Natural killer cell (primary cell): ENCODE measurements at regions not wholly inside any gene's neighbourhood (a gene's known extent, or its start where the extent isn't known, plus 50 kb on each side); places are given as distances from the start of the nearest gene placed in this dataset.

ENCODE experiments used
- ATAC-seq, 3 donors: fragments of 150-1000 bp in 2 of 3; fragments of 200-7000 bp in 1 of 3; cut with Tn5 transposase; 1 replicate in 1 of 3; 2 replicates in 2 of 3; pipeline ENCODE4 v1.10.0; 2021; ENCODE audit warnings: mild to moderate bottlenecking in 2 of 3, moderate library complexity in 2 of 3
- DNase-seq, 2 donors: peaks; one replicate each; pipeline versions ENCODE4 v3.0.0 to v3.0.0-alpha.2; 2013 to 2021; ENCODE audit warnings: mixed read lengths in 1 of 2
- H3K27ac ChIP-seq: one replicate; pipeline ENCODE4 v1.5.1; 2013; ENCODE audit warnings: mild to moderate bottlenecking, low read length
- H3K27me3 ChIP-seq: one replicate; pipeline ENCODE4 v1.6.1; 2013; ENCODE audit warnings: low read length; ENCODE audit not compliant: control insufficient read depth, insufficient read depth
- H3K36me3 ChIP-seq: one replicate; pipeline ENCODE4 v1.6.1; 2013; ENCODE audit warnings: low read length; ENCODE audit not compliant: control insufficient read depth, insufficient read depth
- H3K4me1 ChIP-seq: one replicate; pipeline ENCODE4 v1.6.1; 2013; ENCODE audit warnings: low read length; ENCODE audit not compliant: control insufficient read depth, insufficient read depth
- H3K4me3 ChIP-seq: one replicate; pipeline ENCODE4 v1.5.1; 2013; ENCODE audit warnings: low read length
- H3K9me3 ChIP-seq: one replicate; pipeline ENCODE4 v1.6.1; 2013; ENCODE audit warnings: low read length; ENCODE audit not compliant: control insufficient read depth, insufficient read depth
- H3K27ac Mint-ChIP-seq, 2 donors: one replicate each; pipeline ENCODE4 v1.8.0; 2022; ENCODE audit warnings: mild to moderate bottlenecking in 2 of 2, mixed read lengths in 2 of 2, moderate library complexity in 1 of 2
- H3K27me3 Mint-ChIP-seq, 2 donors: one replicate each; pipeline ENCODE4 v1.8.0; 2022; ENCODE audit warnings: low read depth in 2 of 2, mixed read lengths in 2 of 2
- H3K36me3 Mint-ChIP-seq: one replicate; pipeline ENCODE4 v1.8.0; 2022; ENCODE audit warnings: mixed read lengths
- H3K4me1 Mint-ChIP-seq, 2 donors: one replicate each; pipeline ENCODE4 v1.8.0; 2022; ENCODE audit warnings: mixed read lengths in 2 of 2
- H3K4me3 Mint-ChIP-seq: one replicate; pipeline ENCODE4 v1.8.0; 2022; ENCODE audit warnings: mild to moderate bottlenecking, moderate library complexity, mixed read lengths
- H3K9me3 Mint-ChIP-seq, 2 donors: one replicate each; pipeline ENCODE4 v1.8.0; 2022; ENCODE audit warnings: mixed read lengths in 2 of 2
- WGBS: methylation state at CpG from one replicate; pipeline ENCODE4 v1.1.7; 2013; ENCODE audit warnings: missing lambda C conversion rate; ENCODE audit not compliant: insufficient coverage; 5-methylcytosine and 5-hydroxymethylcytosine counted together
- intact Hi-C: fragments of 100-400 bp; cut with micrococcal nuclease; formaldehyde crosslinking; loops from one replicate; pipeline ENCODE4 v1.14.2; 2022
- TF ChIP-seq, protein P1 (sequence below): fragments of 200-600 bp; IDR thresholded peaks from one replicate; pipeline ENCODE4 v1.8.0; 2022; ENCODE audit warnings: antibody characterized with exemption

DNA sequence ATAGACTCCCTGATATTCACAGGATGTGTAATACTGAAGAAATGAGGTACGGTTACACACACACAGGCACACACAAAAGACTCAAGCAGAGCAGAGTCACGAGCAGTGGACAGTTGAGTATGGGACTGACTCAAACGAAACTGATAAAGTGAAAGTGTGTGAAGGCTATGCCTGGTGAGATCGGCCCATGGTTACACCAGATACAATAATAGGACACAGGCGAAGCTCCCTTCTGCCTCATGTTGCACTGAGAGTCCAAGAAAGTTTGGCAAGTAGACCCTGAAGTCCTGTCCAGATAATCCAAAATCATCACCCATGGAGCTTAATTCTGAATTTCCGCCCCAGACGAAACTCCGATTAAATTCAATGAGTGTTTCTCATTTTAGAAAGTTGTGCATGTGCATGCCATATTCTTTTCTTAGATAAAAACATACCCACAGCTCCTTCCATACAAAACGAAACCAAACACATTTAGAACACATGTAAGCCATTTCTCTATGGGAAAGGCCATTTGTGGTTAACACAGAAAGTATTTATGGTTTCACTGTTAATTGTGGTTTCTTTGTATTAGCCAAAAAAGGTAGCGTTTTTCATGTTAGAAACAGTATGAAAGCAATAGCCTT, 567.6 kb downstream of the PLCL1 start:
- Mint-ChIP-seq H3K4me3 (peak overlapping the region; percentile 19), H3K4me1 (peaks cover 7 to 9% of the 10 kb centered on the region in 2 donors), H3K27me3 (peaks cover 26 to 49% of the 10 kb centered on the region in 2 donors), H3K9me3 (peaks cover 0 to 2% of the 10 kb centered on the region in 2 donors), H3K36me3 (no peaks in the 10 kb centered on the region), H3K27ac (no peak overlapping the region)
- H3K4me1 ChIP-seq: peaks cover 5% of the 10 kb centered on the region
- H3K27ac ChIP-seq: no peak overlapping the region
- H3K36me3 ChIP-seq: no peaks in the 10 kb centered on the region
- H3K27me3 ChIP-seq: peaks cover 11% of the 10 kb centered on the region
- peak in 1 of 3 donors; percentile 62 for ATAC-seq
- peak in 1 of 2 donors; percentile 16 for DNase-seq
- no peak overlapping the region for H3K4me3 ChIP-seq
- 52% methylated on average over 7 of the region's 10 CpGs for WGBS
- H3K9me3 ChIP-seq: no peaks in the 10 kb centered on the region
- intact Hi-C loops: no loop called here
- TF ChIP-seq, protein P1, sequence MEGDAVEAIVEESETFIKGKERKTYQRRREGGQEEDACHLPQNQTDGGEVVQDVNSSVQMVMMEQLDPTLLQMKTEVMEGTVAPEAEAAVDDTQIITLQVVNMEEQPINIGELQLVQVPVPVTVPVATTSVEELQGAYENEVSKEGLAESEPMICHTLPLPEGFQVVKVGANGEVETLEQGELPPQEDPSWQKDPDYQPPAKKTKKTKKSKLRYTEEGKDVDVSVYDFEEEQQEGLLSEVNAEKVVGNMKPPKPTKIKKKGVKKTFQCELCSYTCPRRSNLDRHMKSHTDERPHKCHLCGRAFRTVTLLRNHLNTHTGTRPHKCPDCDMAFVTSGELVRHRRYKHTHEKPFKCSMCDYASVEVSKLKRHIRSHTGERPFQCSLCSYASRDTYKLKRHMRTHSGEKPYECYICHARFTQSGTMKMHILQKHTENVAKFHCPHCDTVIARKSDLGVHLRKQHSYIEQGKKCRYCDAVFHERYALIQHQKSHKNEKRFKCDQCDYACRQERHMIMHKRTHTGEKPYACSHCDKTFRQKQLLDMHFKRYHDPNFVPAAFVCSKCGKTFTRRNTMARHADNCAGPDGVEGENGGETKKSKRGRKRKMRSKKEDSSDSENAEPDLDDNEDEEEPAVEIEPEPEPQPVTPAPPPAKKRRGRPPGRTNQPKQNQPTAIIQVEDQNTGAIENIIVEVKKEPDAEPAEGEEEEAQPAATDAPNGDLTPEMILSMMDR: no peak

DNA sequence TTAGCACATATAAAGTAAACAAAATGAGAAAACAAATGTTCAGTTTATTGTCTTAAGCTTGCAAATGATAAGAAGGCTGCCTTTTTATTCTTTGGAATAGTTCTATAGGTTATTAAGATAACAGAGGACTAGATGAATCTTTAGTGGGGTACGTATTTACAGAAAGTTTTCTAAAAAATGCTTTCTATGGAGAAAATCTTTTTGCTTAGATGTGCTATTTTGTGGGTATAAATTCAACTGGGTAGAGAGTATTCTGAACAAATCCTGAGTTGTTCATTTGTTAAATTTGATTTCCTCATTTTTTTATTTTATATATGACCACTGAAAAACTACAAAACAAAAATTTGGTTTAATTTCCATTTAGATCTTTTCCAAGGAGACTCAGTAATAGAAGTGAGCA, 566.9 kb downstream of the PLCL1 start:
- peaks cover 24 to 49% of the 10 kb centered on the region in 2 donors for H3K27me3 Mint-ChIP-seq
- ATAC-seq: no peak

DNA sequence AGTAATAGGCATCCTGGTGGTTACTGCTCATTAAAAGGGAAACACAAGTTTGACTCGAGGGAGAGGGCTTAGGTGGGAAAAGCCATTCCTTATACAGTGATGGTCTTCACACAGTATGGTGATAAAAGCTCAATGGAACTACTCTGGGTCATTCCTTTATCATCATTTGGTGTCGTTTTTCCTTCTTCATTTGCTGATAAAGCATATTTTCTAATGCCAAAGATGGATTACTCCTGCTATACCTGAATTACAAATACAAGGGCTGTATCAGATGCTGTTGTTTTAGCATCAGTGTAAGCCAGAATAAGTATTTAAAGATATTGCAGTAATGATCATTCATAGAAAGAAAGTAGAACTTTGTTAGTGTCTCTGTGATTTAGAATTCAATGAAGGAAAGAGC, 563.7 kb downstream of the PLCL1 start:
- peaks cover 9% of the 10 kb centered on the region for H3K27me3 ChIP-seq
- intact Hi-C loops: no loop called here
- H3K9me3 ChIP-seq: no peaks in the 10 kb centered on the region
- DNase-seq: no peak
- TF ChIP-seq, protein P1: no peak
- no peaks in the 10 kb centered on the region for H3K36me3 ChIP-seq
- peaks cover 5% of the 10 kb centered on the region for H3K4me1 ChIP-seq
- H3K4me3 Mint-ChIP-seq: no peak overlapping the region
- no peak overlapping the region for H3K27ac ChIP-seq
- no peak for ATAC-seq
- no peaks in the 10 kb centered on the region for H3K9me3 Mint-ChIP-seq
- no peak overlapping the region for H3K4me3 ChIP-seq
- H3K36me3 Mint-ChIP-seq: no peaks in the 10 kb centered on the region
- no peak overlapping the region for H3K27ac Mint-ChIP-seq
- WGBS: 50% methylated on average over 1 of the region's 2 CpGs
- peaks cover 15 to 40% of the 10 kb centered on the region in 2 donors for H3K27me3 Mint-ChIP-seq
- peaks cover 7 to 9% of the 10 kb centered on the region in 2 donors for H3K4me1 Mint-ChIP-seq

More for the DNA sequence above, 566.9 kb downstream of the PLCL1 start:
- H3K36me3 Mint-ChIP-seq: no peaks in the 10 kb centered on the region
- peak overlapping the region; percentile 10 for H3K4me3 Mint-ChIP-seq
- peaks cover 11% of the 10 kb centered on the region for H3K27me3 ChIP-seq
- TF ChIP-seq, protein P1: no peak
- 100% methylated on average over 1 of the region's 1 CpG for WGBS
- H3K9me3 ChIP-seq: no peaks in the 10 kb centered on the region
- no peaks in the 10 kb centered on the region for H3K36me3 ChIP-seq
- no peak overlapping the region for H3K27ac ChIP-seq
- peaks cover 7 to 9% of the 10 kb centered on the region in 2 donors for H3K4me1 Mint-ChIP-seq
- H3K9me3 Mint-ChIP-seq: no peaks in the 10 kb centered on the region
- H3K4me1 ChIP-seq: peaks cover 5% of the 10 kb centered on the region
- no peak overlapping the region for H3K4me3 ChIP-seq
- intact Hi-C loops: no loop called here
- no peak overlapping the region for H3K27ac Mint-ChIP-seq
- no peak for DNase-seq

DNA sequence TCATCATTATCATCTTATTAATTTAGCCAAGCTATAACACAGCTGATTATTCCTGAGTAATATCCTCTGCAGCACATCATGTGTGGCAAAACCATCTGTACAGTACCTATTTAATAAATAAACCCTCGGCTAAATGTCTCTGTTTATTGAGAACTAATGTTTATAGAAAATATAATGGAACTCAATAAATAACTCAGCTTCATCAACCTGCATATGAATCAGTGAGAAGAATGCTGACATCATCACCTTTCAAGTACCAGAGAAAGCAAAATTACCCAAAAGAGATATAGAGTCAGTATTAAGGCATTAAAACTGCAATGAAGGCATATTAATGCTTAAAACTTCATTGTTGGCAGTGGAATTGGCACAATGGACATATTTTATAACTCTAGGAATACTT, 558.3 kb downstream of the PLCL1 start:
- no peak overlapping the region for H3K4me3 Mint-ChIP-seq
- Histone ChIP-seq H3K27me3 (peaks cover 9% of the 10 kb centered on the region), H3K9me3 (no peaks in the 10 kb centered on the region), H3K27ac (no peak overlapping the region), H3K4me1 (no peaks in the 10 kb centered on the region), H3K36me3 (no peaks in the 10 kb centered on the region), H3K4me3 (no peak overlapping the region)
- H3K9me3 Mint-ChIP-seq: no peaks in the 10 kb centered on the region
- H3K36me3 Mint-ChIP-seq: no peaks in the 10 kb centered on the region
- no peak overlapping the region for H3K27ac Mint-ChIP-seq
- DNase-seq (no peak), ATAC-seq (no peak)
- no CpG with 5 or more reads among the region's 1 CpG for WGBS
- TF ChIP-seq, protein P1: no peak
- intact Hi-C loops: no loop called here
- H3K27me3 Mint-ChIP-seq: peaks cover 23 to 36% of the 10 kb centered on the region in 2 donors
- H3K4me1 Mint-ChIP-seq: no peaks in the 10 kb centered on the region
